ENCODE measurements at regions not wholly inside any gene's neighbourhood (a gene's known extent, or its start where the extent isn't known, plus 50 kb on each side); places are given as distances from the start of the nearest gene placed in this dataset.

- TF ChIP-seq CTCF (conservative IDR thresholded peaks at IDR 0.05 in 1 of 2, IDR thresholded peaks at IDR 0.05 in 1 of 2; ENCODE audit: extremely low read depth in 1 of 2, insufficient read depth in 1 of 2, low read depth in 1 of 2, low read length in 2 of 2) (no peak), EZH2 (IDR thresholded peaks at IDR 0.05; ENCODE audit: borderline replicate concordance, low read length) (no peak)
Observed at GRCh38 chr7:126065766-126066165, 1136.1 kb upstream of the POT1 start.
